HG03432 (cell line): ENCODE measurements at regions not wholly inside any gene's neighbourhood (a gene's known extent, or its start where the extent isn't known, plus 50 kb on each side); places are given as distances from the start of the nearest gene placed in this dataset.

Experiments
- ATAC-seq: cut with Tn5 transposase; IDR thresholded peaks from one replicate; pipeline ENCODE4 v1.9.1; 2021; ENCODE audit warnings: mild to moderate bottlenecking, moderate library complexity; ENCODE audit not compliant: unreplicated experiment

DNA sequence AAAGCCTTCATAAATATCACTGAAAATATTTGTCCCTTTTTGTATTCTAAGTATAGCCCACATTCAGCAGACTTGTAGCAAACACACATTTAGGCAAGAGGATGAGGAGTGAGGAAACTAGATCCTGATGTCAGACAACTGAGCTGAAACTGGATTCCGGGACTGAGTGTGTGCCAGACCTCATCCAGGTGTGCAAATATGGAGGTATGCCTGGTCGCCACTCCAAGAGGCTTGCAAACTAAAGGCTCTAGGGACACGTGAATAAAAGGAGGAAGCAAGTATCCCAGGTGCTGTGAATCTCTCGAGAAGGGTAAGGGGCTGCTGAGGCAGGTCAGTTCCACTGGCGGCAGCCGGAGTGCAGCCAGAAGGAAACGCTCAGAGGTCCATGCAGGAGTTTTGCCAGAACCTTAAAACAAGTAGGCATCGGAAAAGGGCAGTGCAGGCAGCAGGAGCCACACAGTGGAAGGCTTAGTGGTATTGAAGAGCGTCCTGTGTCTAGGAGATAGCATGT lies 77.4 kb upstream of the ALDH1B1 start:
- no peak for ATAC-seq

DNA sequence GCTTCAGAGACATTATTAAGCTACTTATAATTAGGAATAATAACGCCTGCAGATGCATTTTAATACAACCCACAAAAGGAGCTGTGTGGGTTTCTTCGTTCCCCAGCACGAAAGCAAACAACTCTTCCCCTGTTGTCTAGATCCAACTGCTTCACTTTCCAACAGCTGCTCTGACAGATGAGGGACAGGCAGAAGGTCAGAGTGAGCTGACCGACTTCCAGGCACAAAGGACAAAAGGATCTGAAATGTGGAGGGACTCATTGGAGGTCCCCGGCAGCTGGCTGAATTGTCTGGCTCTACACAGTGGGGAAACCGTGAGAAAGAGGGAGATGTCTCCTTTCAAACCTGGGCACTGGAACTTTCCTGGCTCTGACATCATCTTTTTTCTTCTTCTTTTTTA lies 79.1 kb upstream of the ALDH1B1 start:
- ATAC-seq, result no peak

GRCh38 chr9:38312406-38312805 lies 80.1 kb upstream of the ALDH1B1 start:
- ATAC-seq, result no peak

DNA sequence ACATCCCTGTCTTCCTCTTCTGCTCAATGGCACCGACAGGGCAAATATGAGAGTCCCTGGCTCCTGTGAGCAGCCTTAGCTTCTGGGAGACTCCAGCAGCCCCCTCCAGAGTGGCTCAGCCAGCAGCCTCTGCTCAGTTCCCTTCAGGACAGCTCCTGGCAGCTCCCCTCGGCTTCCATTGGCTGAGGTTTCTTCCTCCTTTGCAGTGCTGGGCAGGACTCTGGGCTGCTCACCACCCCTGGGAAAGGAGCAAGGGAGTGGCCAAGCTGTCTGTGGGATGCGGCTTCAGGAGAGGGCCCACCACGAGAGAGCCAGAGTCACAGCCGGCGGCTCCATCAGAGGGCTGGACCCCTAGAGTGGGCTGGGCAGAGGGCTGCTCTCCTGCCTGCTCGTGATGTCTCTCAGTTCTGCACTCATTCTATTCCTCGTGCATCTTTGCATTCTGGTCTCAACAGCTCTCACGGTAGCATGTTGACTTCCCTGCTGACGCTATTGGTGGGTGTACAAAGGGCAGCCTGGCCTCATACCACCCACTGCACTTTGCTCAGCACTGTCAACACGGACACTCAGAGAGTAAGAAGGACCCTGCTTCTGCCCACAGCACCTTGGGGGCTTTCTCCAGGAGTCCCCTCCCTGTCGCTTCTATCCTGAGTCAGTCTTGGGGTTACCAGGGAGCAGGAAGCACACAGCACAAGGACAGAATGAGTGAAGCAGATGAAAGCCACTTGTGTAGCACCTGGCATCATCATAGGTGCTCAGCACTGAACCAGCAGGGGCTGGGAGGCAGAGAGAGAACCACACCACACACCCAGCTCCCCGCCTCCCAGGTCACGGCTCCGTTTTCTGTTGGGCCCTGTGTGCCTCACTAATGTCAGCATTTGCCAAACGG lies 80.9 kb upstream of the ALDH1B1 start:
- no peak for ATAC-seq

- ATAC-seq, result no peak
These were observed 82.9 kb upstream of the ALDH1B1 start for GRCh38 chr9:38309324-38310195.

DNA sequence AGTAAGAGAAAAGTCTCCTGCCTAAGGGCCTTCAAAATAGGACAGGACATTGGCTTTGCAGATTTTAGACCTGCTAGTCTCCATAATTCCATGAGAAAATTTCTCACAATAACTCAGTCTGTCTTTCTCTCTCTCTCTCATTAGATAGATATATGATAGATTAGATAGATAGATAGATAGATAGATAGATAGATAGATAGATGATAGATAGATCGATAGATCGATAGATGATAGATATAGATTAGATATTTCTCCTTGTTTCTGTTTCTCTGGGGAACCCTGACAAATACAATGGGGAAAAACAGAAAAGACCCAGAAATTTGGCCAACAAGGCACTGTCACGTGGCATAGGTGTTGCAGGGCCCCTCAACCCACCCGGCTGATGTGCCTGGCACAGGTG lies 84.4 kb upstream of the ALDH1B1 start:
- ATAC-seq, result no peak

DNA sequence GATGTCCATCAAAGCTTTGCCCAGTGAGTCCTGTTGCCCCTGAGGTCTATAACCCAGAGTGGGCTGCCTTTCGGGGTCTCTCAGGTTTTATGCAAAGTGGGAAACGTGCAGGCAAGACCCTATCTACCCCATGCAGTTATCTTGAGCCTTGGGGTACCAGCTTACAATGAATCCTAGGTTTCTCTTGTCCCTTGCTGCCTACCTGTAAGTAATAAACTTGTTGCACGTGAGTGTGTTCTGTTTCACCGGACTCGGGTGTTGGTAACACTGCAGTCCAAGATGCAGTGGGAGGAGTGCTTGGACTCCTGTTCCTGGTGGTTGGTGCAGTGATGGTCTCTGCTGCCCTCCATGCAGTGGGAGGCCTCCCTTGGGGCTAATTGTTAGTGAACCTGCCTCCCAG lies 85.6 kb upstream of the ALDH1B1 start:
- ATAC-seq, result no peak

DNA sequence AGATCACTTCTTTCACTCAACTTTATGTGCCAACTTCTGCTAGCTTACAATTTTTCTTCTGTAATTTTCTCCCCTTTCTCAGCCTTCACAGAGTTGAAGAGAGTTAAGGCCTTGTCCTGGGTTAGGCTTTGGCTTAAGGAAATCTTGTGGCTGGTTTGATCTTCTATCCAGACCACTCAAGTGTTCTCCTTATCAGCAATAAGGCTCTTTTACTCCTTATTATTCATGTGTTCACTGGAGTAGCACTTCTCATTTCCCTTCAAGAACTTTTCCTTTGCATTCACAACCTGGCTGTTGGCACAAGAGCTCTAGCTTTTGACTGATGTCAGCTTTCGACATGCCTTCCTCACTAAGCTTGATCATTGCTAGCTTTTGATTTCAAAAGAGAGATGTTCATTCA lies 86.9 kb upstream of the ALDH1B1 start:
- ATAC-seq, result no peak

DNA sequence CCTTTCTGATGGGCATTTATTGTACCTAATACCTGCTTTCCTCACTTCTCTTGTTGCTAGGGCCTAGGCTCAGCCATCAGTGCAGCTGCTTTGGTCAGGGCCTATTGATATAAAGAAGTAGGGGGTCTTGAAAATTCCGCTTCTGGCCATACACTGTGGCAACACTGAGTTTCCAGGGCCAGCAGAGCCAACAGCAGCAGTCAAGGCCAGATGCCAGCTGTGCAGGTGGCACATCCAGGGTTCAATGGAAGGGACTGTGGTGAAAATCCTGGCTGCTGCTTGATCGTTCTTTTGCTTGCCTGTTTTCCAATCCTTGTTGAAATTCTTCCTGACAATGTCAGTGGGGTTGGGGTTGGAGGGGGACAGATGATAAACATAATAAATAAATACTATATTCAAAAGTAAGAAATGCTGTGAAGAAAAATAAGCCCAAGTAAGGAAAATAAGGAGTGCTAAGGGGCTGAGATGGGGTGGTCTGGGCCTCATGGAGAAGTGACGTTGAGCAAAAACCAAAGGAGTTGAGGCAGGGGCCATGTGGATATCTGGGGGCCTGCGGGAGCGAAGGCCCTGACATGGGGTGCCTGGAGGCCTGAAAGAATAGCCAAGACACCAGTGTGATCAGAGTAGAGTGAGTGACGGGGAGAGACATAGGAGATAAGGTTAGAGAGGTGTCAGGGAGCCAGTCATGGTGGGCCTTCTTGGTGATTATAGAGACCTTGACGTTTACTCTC lies 91.0 kb upstream of the ALDH1B1 start:
- ATAC-seq, result no peak

DNA sequence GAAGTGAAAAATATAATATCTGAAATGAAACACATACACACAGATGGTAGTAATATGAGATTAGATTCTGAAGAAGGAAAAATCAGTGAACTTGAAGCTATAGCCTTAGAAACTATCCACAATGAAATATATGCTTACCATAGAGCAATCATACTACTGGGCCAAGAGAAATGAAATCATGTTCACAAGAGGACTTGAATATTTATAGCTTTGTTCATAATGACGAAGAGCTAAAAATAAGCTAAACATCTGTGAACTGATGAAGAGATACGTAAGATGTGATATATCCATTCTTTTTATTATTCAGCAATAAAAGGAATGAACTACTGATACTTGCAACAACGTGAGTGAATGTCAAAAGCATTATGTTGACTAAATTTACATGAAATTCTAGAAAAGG lies 92.6 kb upstream of the ALDH1B1 start:
- ATAC-seq, result no peak

- no peak for ATAC-seq
These were observed 93.6 kb upstream of the ALDH1B1 start for GRCh38 chr9:38298904-38299303.

DNA sequence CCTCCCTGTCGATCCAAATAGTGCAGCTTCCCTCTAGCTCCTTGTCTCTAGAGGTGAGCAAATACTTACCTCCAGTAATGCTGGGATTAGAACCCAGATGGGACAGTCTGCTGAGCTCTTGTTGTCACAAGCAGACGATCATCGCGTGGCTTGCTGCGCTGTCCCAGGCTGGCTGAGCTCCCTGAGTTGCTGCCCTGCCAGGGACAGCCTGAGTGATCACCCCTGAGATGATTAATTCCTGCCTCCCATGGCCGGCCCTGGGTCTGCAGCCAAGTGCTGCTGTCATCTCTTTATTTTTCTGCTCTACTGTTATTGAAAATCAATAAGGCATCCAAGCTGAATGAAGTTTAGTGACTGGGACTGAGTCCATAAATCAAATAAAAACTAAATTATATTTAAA lies 94.0 kb upstream of the ALDH1B1 start:
- ATAC-seq, result no peak

GRCh38 chr9:38296807-38297206 lies 95.7 kb upstream of the ALDH1B1 start:
- ATAC-seq, result no peak

GRCh38 chr9:38295764-38296163 lies 96.7 kb upstream of the ALDH1B1 start:
- ATAC-seq, result no peak

DNA sequence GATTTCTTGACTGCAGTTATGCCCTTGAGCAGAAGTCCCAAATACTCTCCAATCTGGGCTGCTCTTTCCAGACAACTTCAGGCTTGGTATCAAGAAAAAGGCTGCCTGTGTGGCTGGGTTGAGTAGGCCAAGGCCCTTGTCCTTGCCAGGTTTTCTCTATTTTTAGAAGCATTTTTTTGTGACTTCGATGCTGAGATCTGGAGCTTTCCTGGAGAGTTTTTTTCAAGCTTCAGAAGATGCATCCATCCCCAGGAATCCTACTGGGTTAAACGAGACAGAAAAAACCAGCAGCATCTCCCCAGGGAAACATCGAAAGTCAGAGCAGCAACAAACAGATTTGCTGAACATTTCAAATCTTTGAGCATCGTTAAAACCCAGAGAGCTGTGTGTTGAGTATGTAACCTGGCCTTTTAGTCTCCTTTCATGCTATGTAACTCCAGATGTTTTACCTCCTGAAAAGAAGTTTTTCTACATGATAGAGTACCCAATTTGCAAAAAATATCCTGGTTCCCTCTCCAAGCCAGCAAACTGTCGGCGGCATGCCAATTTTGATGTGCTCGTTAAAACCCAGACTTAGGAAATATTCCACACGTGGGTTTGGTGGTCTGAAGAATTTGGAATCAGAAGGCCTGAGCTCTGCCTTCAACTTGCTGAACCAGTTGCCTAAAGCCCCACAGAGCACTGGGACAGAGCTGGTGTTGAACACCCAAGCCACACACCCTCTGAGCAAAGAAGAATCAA lies 98.1 kb upstream of the ALDH1B1 start:
- ATAC-seq, result no peak

GRCh38 chr9:38293022-38293421 lies 99.5 kb upstream of the ALDH1B1 start:
- ATAC-seq, result no peak

DNA sequence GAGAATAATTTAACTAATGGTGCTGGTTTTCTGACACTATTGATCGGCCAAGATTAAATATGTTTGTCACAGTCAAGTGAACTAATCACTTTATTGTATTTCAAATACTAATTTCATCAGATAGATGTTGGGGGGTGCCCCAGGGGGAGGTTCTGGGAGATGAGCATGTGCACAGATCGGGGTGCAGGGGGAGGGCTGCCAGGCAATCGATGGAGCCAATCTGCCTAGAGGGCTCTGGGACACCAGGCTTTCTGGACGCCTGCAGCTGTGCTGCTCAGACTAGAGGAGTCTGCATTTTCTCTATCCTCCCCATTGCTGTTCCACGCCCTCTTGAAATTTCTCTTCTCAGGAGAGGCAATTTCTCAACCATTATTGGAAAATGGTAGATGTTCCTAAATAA lies 100.0 kb upstream of the ALDH1B1 start:
- ATAC-seq, result no peak

DNA sequence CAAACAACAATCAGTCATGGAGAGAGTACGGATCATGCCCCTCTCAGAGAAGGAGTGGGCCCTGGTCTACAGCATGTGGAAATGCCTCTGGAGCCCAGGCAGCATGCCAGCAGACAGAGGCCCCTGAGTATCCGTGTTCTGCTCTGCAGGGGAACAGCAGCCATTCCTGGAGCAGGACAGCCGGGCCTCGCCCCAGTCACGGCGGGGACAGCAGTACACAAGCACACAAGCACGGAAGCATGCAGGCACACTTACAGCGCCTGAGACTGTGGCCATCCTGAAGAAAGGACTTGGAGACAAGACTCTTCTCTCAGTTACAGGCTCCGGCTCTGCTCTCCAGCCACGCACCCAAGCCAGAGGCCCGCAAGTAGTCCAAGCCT lies 102.6 kb upstream of the ALDH1B1 start:
- no peak for ATAC-seq

- ATAC-seq, result no peak
These were observed 103.2 kb upstream of the ALDH1B1 start for GRCh38 chr9:38289236-38289865.

GRCh38 chr9:38288502-38288901 lies 104.0 kb upstream of the ALDH1B1 start:
- ATAC-seq, result no peak
